Tibial nerve (tissue), 4 donors: ENCODE measurements at regions not wholly inside any gene's neighbourhood (a gene's known extent, or its start where the extent isn't known, plus 50 kb on each side); places are given as distances from the start of the nearest gene placed in this dataset.

Experiments used
- EP300 ChIP-seq, 2 donors: sonication (generic); formaldehyde crosslinking; IDR thresholded peaks; one replicate each; pipeline ENCODE4 v1.6.1; 2017; ENCODE audit warnings: antibody characterized with exemption in 2 of 2, mild to moderate bottlenecking in 1 of 2
- POLR2A ChIP-seq, 2 donors: fragments of 450-650 bp; IDR thresholded peaks; one replicate each; pipeline ENCODE4 v1.6.1; 2017; ENCODE audit warnings: antibody characterized with exemption in 2 of 2, mild to moderate bottlenecking in 2 of 2, moderate library complexity in 2 of 2
- TF ChIP-seq, protein P1 (sequence below), 5 experiments: fragments of 200-600 bp in 3 of 5; fragments of 450-650 bp in 2 of 5; sonication (generic) in 3 of 5; IDR thresholded peaks; one replicate each; pipeline ENCODE4 v1.5.1; 2016 to 2019; ENCODE audit warnings: antibody characterized with exemption in 5 of 5, mild to moderate bottlenecking in 3 of 5, moderate library complexity in 2 of 5

DNA sequence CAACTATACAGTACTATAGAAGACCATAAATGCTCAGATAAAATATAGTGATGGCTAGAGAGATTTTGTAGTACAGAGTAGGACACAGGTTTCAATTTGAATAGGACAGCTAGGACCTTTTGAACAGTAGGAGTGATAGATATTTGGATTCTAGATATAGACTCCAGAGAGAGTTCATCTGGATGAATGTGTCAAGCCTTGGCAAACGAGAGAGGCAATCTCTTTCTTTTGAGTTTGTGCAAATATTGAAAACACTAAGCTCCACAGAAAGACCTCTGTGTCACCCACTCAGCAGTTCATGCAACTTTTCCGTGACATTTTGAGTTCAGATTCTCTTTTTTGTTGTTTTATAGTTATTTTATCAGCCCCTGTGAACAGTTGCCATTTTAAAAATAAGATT lies 834.3 kb upstream of the COBL start:
- TF ChIP-seq, protein P1, sequence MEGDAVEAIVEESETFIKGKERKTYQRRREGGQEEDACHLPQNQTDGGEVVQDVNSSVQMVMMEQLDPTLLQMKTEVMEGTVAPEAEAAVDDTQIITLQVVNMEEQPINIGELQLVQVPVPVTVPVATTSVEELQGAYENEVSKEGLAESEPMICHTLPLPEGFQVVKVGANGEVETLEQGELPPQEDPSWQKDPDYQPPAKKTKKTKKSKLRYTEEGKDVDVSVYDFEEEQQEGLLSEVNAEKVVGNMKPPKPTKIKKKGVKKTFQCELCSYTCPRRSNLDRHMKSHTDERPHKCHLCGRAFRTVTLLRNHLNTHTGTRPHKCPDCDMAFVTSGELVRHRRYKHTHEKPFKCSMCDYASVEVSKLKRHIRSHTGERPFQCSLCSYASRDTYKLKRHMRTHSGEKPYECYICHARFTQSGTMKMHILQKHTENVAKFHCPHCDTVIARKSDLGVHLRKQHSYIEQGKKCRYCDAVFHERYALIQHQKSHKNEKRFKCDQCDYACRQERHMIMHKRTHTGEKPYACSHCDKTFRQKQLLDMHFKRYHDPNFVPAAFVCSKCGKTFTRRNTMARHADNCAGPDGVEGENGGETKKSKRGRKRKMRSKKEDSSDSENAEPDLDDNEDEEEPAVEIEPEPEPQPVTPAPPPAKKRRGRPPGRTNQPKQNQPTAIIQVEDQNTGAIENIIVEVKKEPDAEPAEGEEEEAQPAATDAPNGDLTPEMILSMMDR (IDR thresholded peaks at IDR 0.05), result no peak
- no peak for TF ChIP-seq POLR2A (IDR thresholded peaks at IDR 0.05)
- TF ChIP-seq EP300 (IDR thresholded peaks at IDR 0.05), result no peak
